ENCODE measurements at regions not wholly inside any gene's neighbourhood (a gene's known extent, or its start where the extent isn't known, plus 50 kb on each side); places are given as distances from the start of the nearest gene placed in this dataset.

DNA sequence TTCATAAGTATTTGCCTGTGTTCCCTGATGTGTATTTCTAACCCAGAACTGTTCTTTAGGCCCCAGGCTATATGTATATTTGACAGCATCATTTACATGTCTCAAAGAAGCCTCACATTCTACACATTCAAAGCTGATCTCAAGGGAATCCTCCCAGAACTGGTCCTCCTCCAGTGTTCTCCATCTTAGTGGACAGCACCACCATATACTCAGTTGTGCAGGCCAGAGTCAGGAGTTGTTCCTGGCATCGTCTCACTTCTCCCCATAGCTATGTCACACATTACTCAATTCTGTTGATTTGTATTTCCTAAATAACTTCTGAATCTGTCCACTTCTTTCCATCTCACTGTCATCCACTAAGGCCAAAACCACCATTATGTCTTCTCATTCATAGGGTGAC, 82.8 kb upstream of the TRPC3 start:
- DNase-seq: no peak

DNA sequence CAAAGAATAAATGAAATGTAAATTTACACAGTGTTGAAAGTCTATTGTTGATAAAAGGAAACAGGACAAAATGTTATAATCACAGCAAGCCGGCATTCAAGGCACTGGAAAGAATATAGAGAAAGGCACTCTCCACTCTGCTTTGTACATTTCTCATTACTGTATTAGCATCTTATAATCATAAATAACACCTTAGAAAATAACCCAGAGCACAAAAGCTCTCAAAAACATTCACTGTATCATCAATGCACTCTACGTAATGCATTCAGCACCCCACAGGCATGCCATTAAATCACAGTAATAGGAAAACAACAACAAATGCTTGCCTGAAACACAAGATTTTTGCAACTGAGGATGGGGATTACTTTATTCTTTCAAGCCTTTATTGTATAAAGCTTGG, 75.3 kb upstream of the TRPC3 start:
- no peak for DNase-seq

GRCh38 chr4:122017296-122017695, 65.4 kb upstream of the TRPC3 start:
- no peak for DNase-seq

DNA sequence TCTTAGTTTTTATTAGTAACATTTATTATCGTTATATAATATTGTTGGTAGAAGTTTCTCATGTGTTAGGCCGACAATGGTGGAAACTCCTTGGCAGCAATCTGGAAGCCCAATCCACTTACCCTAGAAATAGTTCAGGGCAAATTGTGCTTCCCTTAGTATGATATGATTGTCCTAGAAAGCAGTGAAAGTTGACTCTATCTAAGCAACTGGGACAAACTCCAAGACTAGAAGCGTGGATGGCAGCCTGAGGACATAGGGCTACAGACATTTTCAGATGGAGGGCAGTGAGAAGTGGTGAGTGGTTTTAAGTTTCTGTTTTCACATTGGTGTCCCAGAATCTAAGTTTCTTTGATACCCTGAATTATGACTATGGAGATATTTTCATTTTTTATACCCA, 63.3 kb upstream of the TRPC3 start:
- no peak for DNase-seq

DNA sequence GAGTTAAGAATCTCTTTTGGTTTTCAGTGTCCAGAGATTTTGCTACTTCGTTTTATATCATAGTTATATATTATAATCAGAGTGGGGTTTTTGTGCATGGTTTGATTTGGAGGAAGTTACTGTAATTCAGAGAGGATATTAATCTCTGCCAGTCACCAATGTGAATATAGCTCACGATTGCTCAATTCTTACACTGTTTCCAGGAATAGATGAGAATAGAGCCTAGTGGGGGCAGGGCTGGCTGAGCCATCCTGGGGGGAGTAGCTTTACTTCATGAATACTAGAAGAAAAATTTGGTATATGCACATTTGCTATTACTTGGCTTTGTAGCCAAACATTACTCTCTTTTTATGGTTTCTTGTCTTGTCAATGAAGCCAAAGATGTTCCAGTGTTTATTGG, 60.9 kb upstream of the TRPC3 start:
- no peak for DNase-seq

GRCh38 chr4:122010610-122011009, 58.8 kb upstream of the TRPC3 start:
- no peak for DNase-seq

DNA sequence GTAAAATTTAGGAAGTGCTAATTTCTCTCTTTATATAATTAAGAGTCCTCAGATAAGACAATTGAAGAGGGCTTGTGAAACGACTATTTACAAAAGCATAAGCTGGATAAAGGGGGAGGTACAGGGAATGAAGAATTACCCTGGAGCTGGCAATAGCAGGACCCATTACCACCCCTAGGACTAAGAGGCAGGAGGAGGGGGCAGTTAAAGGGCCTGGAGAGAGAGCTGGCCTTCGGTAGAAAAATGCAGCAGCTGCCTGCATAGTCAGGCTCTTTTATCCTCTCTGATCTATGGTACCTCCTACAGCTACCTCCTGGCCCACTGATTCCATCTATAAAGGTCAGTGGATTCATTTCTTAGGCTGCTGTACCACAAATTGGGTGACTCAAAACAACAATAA, 57.7 kb upstream of the TRPC3 start:
- DNase-seq: no peak

GRCh38 chr4:122007016-122007415, 55.2 kb upstream of the TRPC3 start:
- no peak for DNase-seq

GRCh38 chr4:122005064-122005755, 53.4 kb upstream of the TRPC3 start:
- no peak for DNase-seq

- no peak for DNase-seq
These were observed 51.5 kb upstream of the TRPC3 start for GRCh38 chr4:122003335-122003734.
